ENCODE measurements at regions not wholly inside any gene's neighbourhood (a gene's known extent, or its start where the extent isn't known, plus 50 kb on each side); places are given as distances from the start of the nearest gene placed in this dataset.

- no peak for TF ChIP-seq CTCF (IDR thresholded peaks at IDR 0.05)
- TF ChIP-seq EP300 (IDR thresholded peaks at IDR 0.05) = no peak
- TF ChIP-seq POLR2A (IDR thresholded peaks at IDR 0.05) = no peak
Observed at GRCh38 chr14:53390008-53390407, 236.9 kb upstream of the DDHD1 start.
